HEK293 (cell line): ENCODE measurements at regions not wholly inside any gene's neighbourhood (a gene's known extent, or its start where the extent isn't known, plus 50 kb on each side); places are given as distances from the start of the nearest gene placed in this dataset.

Experiments
- CTCF ChIA-PET: fragments of 350-600 bp; formaldehyde crosslinking; extraction: SDS; loops from one replicate; lab custom pipeline; 2021; ENCODE audit warnings: antibody characterized with exemption; lab: Yijun Ruan, JAX
- POLR2A ChIA-PET: fragments of 300-600 bp; formaldehyde crosslinking; extraction: SDS; loops from one replicate; lab custom pipeline; 2020; ENCODE audit warnings: antibody characterized with exemption, inconsistent platforms; lab: Yijun Ruan, JAX
- H3K27ac ChIP-seq: fragments of 200-500 bp; sonication (Bioruptor generic); 2 replicates; pipeline ENCODE4 v1.5.1; 2014; ENCODE audit warnings: low read depth, low read length, control low read depth, inconsistent platforms; ENCODE audit errors: extremely low read depth
- H3K36me3 ChIP-seq, 2 experiments: fragments of 200-500 bp in 1 of 2; sonication (Bioruptor generic) in 1 of 2; 1 replicate in 1 of 2; 2 replicates in 1 of 2; pipeline ENCODE4 v1.5.1; 2014 to 2017; ENCODE audit warnings: inconsistent platforms in 2 of 2, low read length in 2 of 2; ENCODE audit not compliant: control insufficient read depth in 2 of 2, insufficient read depth in 1 of 2
- H3K4me1 ChIP-seq: fragments of 200-500 bp; sonication (Bioruptor generic); 2 replicates; pipeline ENCODE4 v1.5.1; 2014; ENCODE audit warnings: mild to moderate bottlenecking, low read length, inconsistent platforms; ENCODE audit not compliant: control insufficient read depth, insufficient read depth
- H3K4me3 ChIP-seq: 2 replicates; pipeline ENCODE4 v1.5.1; 2011; ENCODE audit warnings: low read depth, mild to moderate bottlenecking, control low read depth, low read length, moderate library complexity
- H3K9me3 ChIP-seq: fragments of 200-500 bp; sonication (Bioruptor generic); 2 replicates; pipeline ENCODE4 v1.5.1; 2014; ENCODE audit warnings: low read depth, low read length, inconsistent platforms; ENCODE audit not compliant: control insufficient read depth, insufficient read depth
- GLIS2 ChIP-seq: fragments of 450-650 bp; formaldehyde crosslinking; IDR thresholded peaks from 2 replicates; pipeline ENCODE4 v1.5.1; 2016; ENCODE audit warnings: missing biosample characterization, missing genetic modification characterization
- REPIN1 ChIP-seq: fragments of 450-650 bp; formaldehyde crosslinking; IDR thresholded peaks from 2 replicates; pipeline ENCODE4 v1.5.1; 2017; ENCODE audit warnings: missing biosample characterization, missing genetic modification characterization, low read depth
- YY2 ChIP-seq: fragments of 450-650 bp; formaldehyde crosslinking; IDR thresholded peaks from 2 replicates; pipeline ENCODE4 v1.5.1; 2016; ENCODE audit warnings: missing biosample characterization, missing genetic modification characterization
- ZBTB49 ChIP-seq: fragments of 450-650 bp; formaldehyde crosslinking; IDR thresholded peaks from 2 replicates; pipeline ENCODE4 v1.5.1; 2016; ENCODE audit warnings: missing biosample characterization, missing genetic modification characterization, low read depth
- ZBTB7A ChIP-seq: fragments of 450-650 bp; formaldehyde crosslinking; IDR thresholded peaks from 2 replicates; pipeline ENCODE4 v1.5.1; 2016; ENCODE audit warnings: low read depth, missing biosample characterization, missing genetic modification characterization
- ZBTB8A ChIP-seq: fragments of 450-650 bp; formaldehyde crosslinking; IDR thresholded peaks from 2 replicates; pipeline ENCODE4 v1.5.1; 2016; ENCODE audit warnings: missing biosample characterization, missing genetic modification characterization
- ZFP69B ChIP-seq: fragments of 450-650 bp; formaldehyde crosslinking; IDR thresholded peaks from 2 replicates; pipeline ENCODE4 v1.5.1; 2016; ENCODE audit warnings: missing biosample characterization, missing genetic modification characterization
- ZNF221 ChIP-seq: fragments of 450-650 bp; formaldehyde crosslinking; IDR thresholded peaks from 2 replicates; pipeline ENCODE4 v1.5.1; 2017; ENCODE audit warnings: missing biosample characterization, missing genetic modification characterization, borderline replicate concordance
- ZNF26 ChIP-seq: fragments of 450-650 bp; formaldehyde crosslinking; IDR thresholded peaks from 2 replicates; pipeline ENCODE4 v1.5.1; 2016; ENCODE audit warnings: missing biosample characterization, missing genetic modification characterization
- ZNF274 ChIP-seq, 2 experiments: fragments of 200-500 bp in 1 of 2; fragments of 450-650 bp in 1 of 2; sonication (Bioruptor generic) in 1 of 2; formaldehyde crosslinking in 1 of 2; IDR thresholded peaks; 2 replicates each; pipeline versions ENCODE4 v1.5.1 to v1.6.1; 2014 to 2016; ENCODE audit warnings: borderline replicate concordance in 1 of 2, inconsistent platforms in 1 of 2, low read length in 1 of 2, missing biosample characterization in 1 of 2, missing genetic modification characterization in 1 of 2
- ZNF510 ChIP-seq: fragments of 450-650 bp; formaldehyde crosslinking; IDR thresholded peaks from 2 replicates; pipeline ENCODE4 v1.5.1; 2018; ENCODE audit warnings: mild to moderate bottlenecking, missing genetic modification characterization, missing biosample characterization; ENCODE audit not compliant: insufficient replicate concordance
- ZNF585B ChIP-seq: fragments of 450-650 bp; formaldehyde crosslinking; IDR thresholded peaks from 2 replicates; pipeline ENCODE4 v1.5.1; 2016; ENCODE audit warnings: missing biosample characterization, missing genetic modification characterization
- ZNF776 ChIP-seq: fragments of 450-650 bp; formaldehyde crosslinking; IDR thresholded peaks from 2 replicates; pipeline ENCODE4 v1.5.0; 2017; ENCODE audit warnings: missing biosample characterization, missing genetic modification characterization, borderline replicate concordance
- ZNF830 ChIP-seq: fragments of 450-650 bp; IDR thresholded peaks from 2 replicates; pipeline ENCODE4 v1.5.0; 2018; ENCODE audit warnings: missing biosample characterization, missing genetic modification characterization, low read depth, mild to moderate bottlenecking, moderate library complexity
- ZNF837 ChIP-seq: fragments of 450-650 bp; formaldehyde crosslinking; IDR thresholded peaks from 2 replicates; pipeline ENCODE4 v1.5.1; 2016; ENCODE audit warnings: missing biosample characterization, missing genetic modification characterization
- ZSCAN30 ChIP-seq: fragments of 450-650 bp; IDR thresholded peaks from 2 replicates; pipeline ENCODE4 v1.5.1; 2018; ENCODE audit warnings: missing biosample characterization, mild to moderate bottlenecking, missing genetic modification characterization, moderate library complexity
- TF ChIP-seq, protein P1 (sequence below): fragments of 450-650 bp; formaldehyde crosslinking; IDR thresholded peaks from 2 replicates; pipeline ENCODE4 v1.5.1; 2016; ENCODE audit warnings: missing biosample characterization, missing genetic modification characterization
- TF ChIP-seq, protein P2 (sequence below): fragments of 450-650 bp; formaldehyde crosslinking; IDR thresholded peaks from 2 replicates; pipeline ENCODE4 v1.5.1; 2016; ENCODE audit warnings: missing biosample characterization, missing genetic modification characterization
- TF ChIP-seq, protein P3 (sequence below): fragments of 450-650 bp; formaldehyde crosslinking; IDR thresholded peaks from 2 replicates; pipeline ENCODE4 v1.5.1; 2017; ENCODE audit warnings: missing biosample characterization, mild to moderate bottlenecking, missing genetic modification characterization, moderate library complexity
- TF ChIP-seq, protein P4 (sequence below): fragments of 450-650 bp; formaldehyde crosslinking; IDR thresholded peaks from 2 replicates; pipeline ENCODE4 v1.5.1; 2017; ENCODE audit warnings: missing biosample characterization, missing genetic modification characterization
- TF ChIP-seq, protein P5 (sequence below): fragments of 450-650 bp; formaldehyde crosslinking; IDR thresholded peaks from 2 replicates; pipeline ENCODE4 v1.5.1; 2016; ENCODE audit warnings: missing biosample characterization, missing genetic modification characterization, borderline replicate concordance

DNA sequence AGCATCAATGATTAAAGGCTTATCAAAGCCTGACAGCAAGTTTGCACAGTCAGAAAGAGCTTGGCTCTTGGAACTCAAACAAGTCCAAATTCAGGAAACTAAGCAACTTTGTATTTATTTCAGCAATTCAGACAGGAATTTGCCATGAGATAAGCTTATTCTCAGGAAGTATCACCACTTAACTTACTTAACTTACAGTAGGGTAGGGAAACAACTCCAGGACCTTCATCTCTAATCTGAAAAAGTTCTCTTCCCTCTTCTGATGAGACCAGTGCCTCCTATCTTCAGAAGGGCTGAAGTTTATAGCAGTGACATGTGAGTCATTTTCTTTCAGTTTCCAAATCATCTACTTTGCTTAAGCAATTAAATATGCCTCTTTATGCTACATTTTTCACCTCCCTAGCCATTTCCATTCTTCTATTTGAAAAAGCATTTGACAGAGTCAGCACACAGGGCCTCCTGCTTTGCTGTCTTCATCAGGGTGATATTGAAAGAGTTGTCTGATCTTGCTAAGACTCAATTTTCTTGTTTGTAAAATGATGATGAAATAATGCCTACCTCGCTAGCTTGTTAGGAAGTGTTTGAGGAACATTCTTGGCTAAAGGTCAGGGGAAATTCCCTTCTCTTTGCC is 389.5 kb downstream of the RND3 start (continued):
- TF ChIP-seq, protein P1, sequence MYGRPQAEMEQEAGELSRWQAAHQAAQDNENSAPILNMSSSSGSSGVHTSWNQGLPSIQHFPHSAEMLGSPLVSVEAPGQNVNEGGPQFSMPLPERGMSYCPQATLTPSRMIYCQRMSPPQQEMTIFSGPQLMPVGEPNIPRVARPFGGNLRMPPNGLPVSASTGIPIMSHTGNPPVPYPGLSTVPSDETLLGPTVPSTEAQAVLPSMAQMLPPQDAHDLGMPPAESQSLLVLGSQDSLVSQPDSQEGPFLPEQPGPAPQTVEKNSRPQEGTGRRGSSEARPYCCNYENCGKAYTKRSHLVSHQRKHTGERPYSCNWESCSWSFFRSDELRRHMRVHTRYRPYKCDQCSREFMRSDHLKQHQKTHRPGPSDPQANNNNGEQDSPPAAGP, result no peak
- no peak for TF ChIP-seq ZNF221
- no peak for TF ChIP-seq ZNF830 (tag by site-specific recombination)
- no peak for TF ChIP-seq ZBTB8A (tag by site-specific recombination)
- no peak for TF ChIP-seq ZNF585B (tag by site-specific recombination)
- TF ChIP-seq, all 188 proteins: peak for 0

DNA sequence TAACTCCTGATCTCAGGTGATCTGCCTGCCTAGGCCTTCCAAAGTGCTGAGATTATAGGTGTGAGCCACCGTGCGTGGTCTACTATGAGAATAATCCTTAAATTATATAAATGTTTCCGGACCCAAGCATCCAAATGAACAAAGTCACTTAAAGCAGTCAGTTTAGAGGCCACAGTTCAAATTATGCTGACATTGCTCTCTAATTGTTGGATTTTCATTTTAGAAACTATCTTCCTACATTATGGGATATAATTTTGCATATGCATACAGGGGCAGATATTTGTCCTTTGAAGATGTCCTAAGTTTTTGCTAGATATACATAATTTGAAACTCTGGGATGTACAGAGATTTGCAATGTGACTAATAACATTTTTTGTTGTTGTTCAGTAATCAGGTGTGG is 390.1 kb downstream of the RND3 start:
- Histone ChIP-seq H3K4me3 (no peak overlapping the region), H3K36me3 (no peaks in the 10 kb centered on the region), H3K4me1 (no peaks in the 10 kb centered on the region), H3K27ac (no peak overlapping the region), H3K9me3 (no peaks in the 10 kb centered on the region)
- ChIA-PET POLR2A (no interaction called here), CTCF (interaction anchor here (0.6 kb wide), 1 partner anchor 328 kb away, joined by 3 read pairs; no protein-coding TSS in a partner anchor)
- TF ChIP-seq, protein P2, sequence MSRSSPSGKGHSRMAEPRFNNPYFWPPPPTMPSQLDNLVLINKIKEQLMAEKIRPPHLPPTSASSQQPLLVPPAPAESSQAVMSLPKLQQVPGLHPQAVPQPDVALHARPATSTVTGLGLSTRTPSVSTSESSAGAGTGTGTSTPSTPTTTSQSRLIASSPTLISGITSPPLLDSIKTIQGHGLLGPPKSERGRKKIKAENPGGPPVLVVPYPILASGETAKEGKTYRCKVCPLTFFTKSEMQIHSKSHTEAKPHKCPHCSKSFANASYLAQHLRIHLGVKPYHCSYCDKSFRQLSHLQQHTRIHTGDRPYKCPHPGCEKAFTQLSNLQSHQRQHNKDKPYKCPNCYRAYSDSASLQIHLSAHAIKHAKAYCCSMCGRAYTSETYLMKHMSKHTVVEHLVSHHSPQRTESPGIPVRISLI (tag by site-specific recombination), result no peak
- TF ChIP-seq ZBTB7A (tag by site-specific recombination), result no peak
- TF ChIP-seq GLIS2, result no peak
- TF ChIP-seq, protein P3, sequence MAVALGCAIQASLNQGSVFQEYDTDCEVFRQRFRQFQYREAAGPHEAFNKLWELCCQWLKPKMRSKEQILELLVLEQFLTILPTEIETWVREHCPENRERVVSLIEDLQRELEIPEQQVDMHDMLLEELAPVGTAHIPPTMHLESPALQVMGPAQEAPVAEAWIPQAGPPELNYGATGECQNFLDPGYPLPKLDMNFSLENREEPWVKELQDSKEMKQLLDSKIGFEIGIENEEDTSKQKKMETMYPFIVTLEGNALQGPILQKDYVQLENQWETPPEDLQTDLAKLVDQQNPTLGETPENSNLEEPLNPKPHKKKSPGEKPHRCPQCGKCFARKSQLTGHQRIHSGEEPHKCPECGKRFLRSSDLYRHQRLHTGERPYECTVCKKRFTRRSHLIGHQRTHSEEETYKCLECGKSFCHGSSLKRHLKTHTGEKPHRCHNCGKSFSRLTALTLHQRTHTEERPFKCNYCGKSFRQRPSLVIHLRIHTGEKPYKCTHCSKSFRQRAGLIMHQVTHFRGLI (tag by site-specific recombination), result no peak
- TF ChIP-seq YY2 (tag by site-specific recombination), result no peak
- TF ChIP-seq ZNF837, result no peak
- TF ChIP-seq ZNF274 (IDR thresholded peaks at IDR 0.05; ENCODE audit: low read length), result no peak
- TF ChIP-seq ZNF274 (tag by site-specific recombination; IDR thresholded peaks at IDR 0.05; ENCODE audit: borderline replicate concordance), result no peak
- TF ChIP-seq ZNF510 (tag by site-specific recombination), result no peak
- TF ChIP-seq ZFP69B (tag by site-specific recombination), result no peak
- TF ChIP-seq ZNF776 (tag by site-specific recombination), result no peak
- TF ChIP-seq ZBTB49 (tag by site-specific recombination), result no peak
- no peak for TF ChIP-seq REPIN1
- TF ChIP-seq, protein P4, sequence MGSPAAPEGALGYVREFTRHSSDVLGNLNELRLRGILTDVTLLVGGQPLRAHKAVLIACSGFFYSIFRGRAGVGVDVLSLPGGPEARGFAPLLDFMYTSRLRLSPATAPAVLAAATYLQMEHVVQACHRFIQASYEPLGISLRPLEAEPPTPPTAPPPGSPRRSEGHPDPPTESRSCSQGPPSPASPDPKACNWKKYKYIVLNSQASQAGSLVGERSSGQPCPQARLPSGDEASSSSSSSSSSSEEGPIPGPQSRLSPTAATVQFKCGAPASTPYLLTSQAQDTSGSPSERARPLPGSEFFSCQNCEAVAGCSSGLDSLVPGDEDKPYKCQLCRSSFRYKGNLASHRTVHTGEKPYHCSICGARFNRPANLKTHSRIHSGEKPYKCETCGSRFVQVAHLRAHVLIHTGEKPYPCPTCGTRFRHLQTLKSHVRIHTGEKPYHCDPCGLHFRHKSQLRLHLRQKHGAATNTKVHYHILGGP (tag by site-specific recombination), result no peak
- no peak for TF ChIP-seq ZNF830 (tag by site-specific recombination)
- TF ChIP-seq, protein P5, sequence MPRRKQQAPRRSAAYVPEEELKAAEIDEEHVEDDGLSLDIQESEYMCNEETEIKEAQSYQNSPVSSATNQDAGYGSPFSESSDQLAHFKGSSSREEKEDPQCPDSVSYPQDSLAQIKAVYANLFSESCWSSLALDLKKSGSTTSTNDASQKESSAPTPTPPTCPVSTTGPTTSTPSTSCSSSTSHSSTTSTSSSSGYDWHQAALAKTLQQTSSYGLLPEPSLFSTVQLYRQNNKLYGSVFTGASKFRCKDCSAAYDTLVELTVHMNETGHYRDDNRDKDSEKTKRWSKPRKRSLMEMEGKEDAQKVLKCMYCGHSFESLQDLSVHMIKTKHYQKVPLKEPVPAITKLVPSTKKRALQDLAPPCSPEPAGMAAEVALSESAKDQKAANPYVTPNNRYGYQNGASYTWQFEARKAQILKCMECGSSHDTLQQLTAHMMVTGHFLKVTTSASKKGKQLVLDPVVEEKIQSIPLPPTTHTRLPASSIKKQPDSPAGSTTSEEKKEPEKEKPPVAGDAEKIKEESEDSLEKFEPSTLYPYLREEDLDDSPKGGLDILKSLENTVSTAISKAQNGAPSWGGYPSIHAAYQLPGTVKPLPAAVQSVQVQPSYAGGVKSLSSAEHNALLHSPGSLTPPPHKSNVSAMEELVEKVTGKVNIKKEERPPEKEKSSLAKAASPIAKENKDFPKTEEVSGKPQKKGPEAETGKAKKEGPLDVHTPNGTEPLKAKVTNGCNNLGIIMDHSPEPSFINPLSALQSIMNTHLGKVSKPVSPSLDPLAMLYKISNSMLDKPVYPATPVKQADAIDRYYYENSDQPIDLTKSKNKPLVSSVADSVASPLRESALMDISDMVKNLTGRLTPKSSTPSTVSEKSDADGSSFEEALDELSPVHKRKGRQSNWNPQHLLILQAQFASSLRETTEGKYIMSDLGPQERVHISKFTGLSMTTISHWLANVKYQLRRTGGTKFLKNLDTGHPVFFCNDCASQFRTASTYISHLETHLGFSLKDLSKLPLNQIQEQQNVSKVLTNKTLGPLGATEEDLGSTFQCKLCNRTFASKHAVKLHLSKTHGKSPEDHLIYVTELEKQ (tag by site-specific recombination), result no peak
- TF ChIP-seq ZSCAN30 (tag by site-specific recombination), result no peak
- TF ChIP-seq ZNF26 (tag by site-specific recombination), result no peak
